Endothelial cell (in vitro differentiated cells): ENCODE measurements at regions not wholly inside any gene's neighbourhood (a gene's known extent, or its start where the extent isn't known, plus 50 kb on each side); places are given as distances from the start of the nearest gene placed in this dataset.

Source experiments
- DNase-seq: peaks from one replicate; pipeline ENCODE4 v3.0.0; 2021; ENCODE audit warnings: low spot score
- H3K27ac Mint-ChIP-seq: one replicate; pipeline ENCODE4 v1.8.0; 2021; ENCODE audit warnings: mixed read lengths, inconsistent platforms; ENCODE audit not compliant: unreplicated experiment
- H3K27me3 Mint-ChIP-seq: one replicate; pipeline ENCODE4 v1.8.0; 2021; ENCODE audit warnings: mild to moderate bottlenecking, moderate library complexity, mixed read lengths, inconsistent platforms; ENCODE audit not compliant: unreplicated experiment
- H3K36me3 Mint-ChIP-seq: one replicate; pipeline ENCODE4 v1.8.0; 2021; ENCODE audit warnings: mild to moderate bottlenecking, low read depth, mixed read lengths, inconsistent platforms; ENCODE audit not compliant: unreplicated experiment
- H3K4me1 Mint-ChIP-seq: one replicate; pipeline ENCODE4 v1.8.0; 2021; ENCODE audit warnings: mild to moderate bottlenecking, mixed read lengths, inconsistent platforms; ENCODE audit not compliant: unreplicated experiment
- H3K4me3 Mint-ChIP-seq: one replicate; pipeline ENCODE4 v1.8.0; 2021; ENCODE audit warnings: mild to moderate bottlenecking, mixed read lengths, inconsistent platforms; ENCODE audit not compliant: unreplicated experiment
- H3K9me3 Mint-ChIP-seq: one replicate; pipeline ENCODE4 v1.8.0; 2021; ENCODE audit warnings: mixed read lengths, inconsistent platforms; ENCODE audit not compliant: unreplicated experiment
- CTCF ChIP-seq: fragments of 200-600 bp; sonication (generic); IDR thresholded peaks from one replicate; pipeline ENCODE4 v1.5.0; 2021; ENCODE audit warnings: antibody characterized with exemption; ENCODE audit not compliant: unreplicated experiment

GRCh38 chr20:57909763-57910331, 200.0 kb upstream of the PMEPA1 start:
- no peak for DNase-seq
- peaks cover 4% of the 10 kb centered on the region for H3K4me1 Mint-ChIP-seq
- H3K27me3 Mint-ChIP-seq: peaks cover 7% of the 10 kb centered on the region
- H3K27ac Mint-ChIP-seq: no peak overlapping the region
- no peaks in the 10 kb centered on the region for H3K9me3 Mint-ChIP-seq
- TF ChIP-seq CTCF: no peak
- no peak overlapping the region for H3K4me3 Mint-ChIP-seq
- no peaks in the 10 kb centered on the region for H3K36me3 Mint-ChIP-seq

- TF ChIP-seq CTCF: no peak
- Mint-ChIP-seq H3K27ac (no peak overlapping the region), H3K9me3 (no peaks in the 10 kb centered on the region), H3K4me1 (peaks cover 6% of the 10 kb centered on the region), H3K27me3 (peaks cover 9% of the 10 kb centered on the region), H3K4me3 (no peak overlapping the region), H3K36me3 (no peaks in the 10 kb centered on the region)
- no peak for DNase-seq
These were observed 199.2 kb upstream of the PMEPA1 start for GRCh38 chr20:57908704-57909630.

- no peak overlapping the region for H3K4me3 Mint-ChIP-seq
- H3K27me3 Mint-ChIP-seq: peaks cover 9% of the 10 kb centered on the region
- no peaks in the 10 kb centered on the region for H3K9me3 Mint-ChIP-seq
- DNase-seq: no peak
- peaks cover 6% of the 10 kb centered on the region for H3K4me1 Mint-ChIP-seq
- TF ChIP-seq CTCF: no peak
- no peaks in the 10 kb centered on the region for H3K36me3 Mint-ChIP-seq
- no peak overlapping the region for H3K27ac Mint-ChIP-seq
These were observed 198.4 kb upstream of the PMEPA1 start for GRCh38 chr20:57908226-57908625.

DNA sequence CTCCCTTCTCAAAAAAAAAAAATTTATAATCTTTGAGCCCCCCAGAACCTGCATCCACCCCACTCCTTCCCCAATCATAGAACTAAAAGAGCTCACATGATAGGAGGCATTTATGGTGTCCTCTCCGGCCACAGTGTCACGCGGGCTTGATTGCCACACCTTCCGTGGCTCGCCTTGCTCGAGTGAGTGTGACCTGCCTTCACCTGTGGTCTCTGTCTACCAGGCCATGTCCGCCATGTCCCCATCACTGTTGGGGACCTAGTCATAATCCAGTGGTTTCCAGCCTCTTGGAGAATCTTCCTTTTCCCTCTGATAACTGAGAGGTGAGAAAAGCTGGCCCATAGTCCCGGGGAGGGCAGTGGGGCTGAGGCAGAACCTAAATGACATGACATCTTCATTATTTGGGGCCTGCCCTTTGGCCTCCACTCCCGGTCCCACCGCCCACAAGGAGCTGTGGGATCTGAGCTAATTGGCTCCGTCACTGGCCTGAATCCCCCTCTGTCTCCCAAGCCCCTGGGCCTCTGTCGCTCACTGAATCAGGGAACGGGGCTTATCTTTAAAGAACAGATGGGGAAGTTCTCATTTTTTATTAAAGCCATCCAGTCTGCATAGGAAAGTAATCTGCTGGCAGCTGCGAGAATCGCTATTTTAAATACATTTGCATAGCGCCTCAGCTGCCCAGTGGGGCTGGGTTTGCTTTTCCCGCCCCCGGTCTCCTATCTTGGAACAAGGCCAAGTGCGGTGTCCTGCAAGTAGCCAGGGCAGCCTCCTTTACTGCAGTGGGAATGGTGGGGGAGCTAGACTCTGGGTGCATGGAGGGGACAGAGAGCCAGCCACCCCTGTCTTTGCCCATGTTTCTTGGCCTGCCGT, 197.6 kb upstream of the PMEPA1 start:
- Mint-ChIP-seq H3K27ac (no peak overlapping the region), H3K4me1 (peaks cover 6% of the 10 kb centered on the region), H3K27me3 (peaks cover 6% of the 10 kb centered on the region), H3K9me3 (no peaks in the 10 kb centered on the region), H3K36me3 (no peaks in the 10 kb centered on the region), H3K4me3 (no peak overlapping the region)
- DNase-seq: no peak
- no peak for TF ChIP-seq CTCF
